ENCODE measurements at regions not wholly inside any gene's neighbourhood (a gene's known extent, or its start where the extent isn't known, plus 50 kb on each side); places are given as distances from the start of the nearest gene placed in this dataset.

DNA sequence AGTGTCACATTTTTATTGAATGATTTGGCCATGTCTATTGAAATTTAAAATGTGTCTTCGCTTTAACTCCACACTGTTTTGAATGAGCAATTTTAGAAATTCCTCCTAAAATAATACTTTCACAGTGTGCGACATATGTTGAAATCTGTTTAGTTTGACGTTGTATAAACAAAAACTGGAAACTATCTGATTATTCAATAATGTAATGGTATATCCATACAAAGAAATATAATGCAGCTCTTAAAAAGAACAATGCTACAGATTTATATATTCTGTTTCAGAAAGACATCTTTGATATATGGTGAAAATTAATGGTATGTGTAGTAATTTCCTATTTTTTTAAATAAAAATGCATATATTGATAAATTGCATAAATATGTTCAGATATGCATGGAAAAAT is 268.7 kb upstream of the SORL1-AS1 start:
- H3K4me1 Mint-ChIP-seq, result peaks cover 4% of the 10 kb centered on the region
- no peaks in the 10 kb centered on the region for H3K9me3 Mint-ChIP-seq (ENCODE audit: low read depth)
- peaks cover 27% of the 10 kb centered on the region for H3K27me3 Mint-ChIP-seq
- no peak overlapping the region for H3K4me3 Mint-ChIP-seq
- H3K27ac Mint-ChIP-seq, result no peak overlapping the region
- DNase-seq (no peak), ATAC-seq (no peak)
- no peaks in the 10 kb centered on the region for H3K36me3 Mint-ChIP-seq (ENCODE audit: low read depth)
- POLR2A ChIA-PET, result no interaction called here
- intact Hi-C loops (cut with DNase I, micrococcal nuclease), result no loop called here
- CTCF ChIA-PET, result no interaction called here

- Mint-ChIP-seq H3K9me3 (ENCODE audit: low read depth) (no peaks in the 10 kb centered on the region), H3K36me3 (ENCODE audit: low read depth) (no peaks in the 10 kb centered on the region), H3K4me1 (peaks cover 2% of the 10 kb centered on the region), H3K4me3 (no peak overlapping the region), H3K27ac (no peak overlapping the region), H3K27me3 (peaks cover 21% of the 10 kb centered on the region)
- POLR2A ChIA-PET, result no interaction called here
- DNase-seq, result no peak
- CTCF ChIA-PET, result interaction anchor here (0.8 kb wide), 1 partner anchor 789 kb away, joined by 3 read pairs; no protein-coding TSS in a partner anchor
- intact Hi-C loops (cut with DNase I, micrococcal nuclease), result no loop called here
- ATAC-seq, result no peak
These were observed 264.5 kb upstream of the SORL1-AS1 start for GRCh38 chr11:121717296-121717695.

DNA sequence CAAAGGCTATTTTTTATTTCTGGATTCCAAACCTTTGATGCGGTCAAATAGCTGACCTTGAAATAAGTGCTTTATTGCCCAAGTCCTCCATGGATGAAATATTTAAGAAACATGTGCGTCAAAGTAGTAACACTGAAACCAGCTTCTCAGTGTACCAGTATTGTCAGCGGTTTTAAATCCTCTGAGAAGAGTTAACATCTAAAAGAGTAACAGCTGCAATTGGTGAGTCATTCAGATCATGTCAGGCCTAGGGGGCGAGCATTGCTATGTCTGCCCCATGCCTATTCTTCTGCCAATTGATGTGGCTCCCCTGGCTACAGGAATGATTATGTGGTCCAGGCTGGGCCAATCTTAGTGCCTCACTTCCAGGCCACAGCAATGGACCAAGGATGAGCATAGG is 263.3 kb upstream of the SORL1-AS1 start:
- DNase-seq (no peak), ATAC-seq (no peak)
- no peaks in the 10 kb centered on the region for H3K36me3 Mint-ChIP-seq (ENCODE audit: low read depth)
- CTCF ChIA-PET, result no interaction called here
- no peak overlapping the region for H3K4me3 Mint-ChIP-seq
- intact Hi-C loops (cut with DNase I, micrococcal nuclease), result no loop called here
- POLR2A ChIA-PET, result no interaction called here
- H3K4me1 Mint-ChIP-seq, result no peaks in the 10 kb centered on the region
- peaks cover 21% of the 10 kb centered on the region for H3K27me3 Mint-ChIP-seq
- H3K27ac Mint-ChIP-seq, result no peak overlapping the region
- H3K9me3 Mint-ChIP-seq (ENCODE audit: low read depth), result no peaks in the 10 kb centered on the region

- H3K4me3 Mint-ChIP-seq, result no peak overlapping the region
- no peaks in the 10 kb centered on the region for H3K9me3 Mint-ChIP-seq (ENCODE audit: low read depth)
- POLR2A ChIA-PET, result no interaction called here
- no peaks in the 10 kb centered on the region for H3K36me3 Mint-ChIP-seq (ENCODE audit: low read depth)
- intact Hi-C loops (cut with DNase I, micrococcal nuclease), result no loop called here
- H3K27ac Mint-ChIP-seq, result no peak overlapping the region
- ATAC-seq (no peak), DNase-seq (no peak)
- CTCF ChIA-PET, result no interaction called here
- H3K27me3 Mint-ChIP-seq, result peaks cover 17% of the 10 kb centered on the region
- H3K4me1 Mint-ChIP-seq, result no peaks in the 10 kb centered on the region
These were observed 262.6 kb upstream of the SORL1-AS1 start for GRCh38 chr11:121715405-121715804.

DNA sequence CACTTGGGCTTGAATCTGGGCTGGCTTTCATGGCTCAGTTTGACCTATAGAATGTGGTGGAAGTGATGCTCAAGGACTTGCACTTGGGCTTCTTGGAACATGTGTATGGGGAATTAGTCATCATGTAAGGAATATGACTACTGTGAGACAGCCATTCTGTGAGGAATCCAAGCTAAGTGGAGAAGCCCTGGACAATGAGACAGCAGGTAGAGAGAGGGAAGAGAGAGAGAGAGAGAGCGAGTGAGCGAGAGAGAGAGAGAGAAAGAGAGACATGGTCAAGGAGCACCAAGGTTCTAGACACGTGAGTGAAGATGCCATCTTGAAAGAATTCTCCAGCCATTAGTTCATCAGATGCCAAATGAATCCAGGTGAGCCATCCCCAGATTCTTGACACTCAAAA is 261.6 kb upstream of the SORL1-AS1 start:
- POLR2A ChIA-PET, result no interaction called here

DNA sequence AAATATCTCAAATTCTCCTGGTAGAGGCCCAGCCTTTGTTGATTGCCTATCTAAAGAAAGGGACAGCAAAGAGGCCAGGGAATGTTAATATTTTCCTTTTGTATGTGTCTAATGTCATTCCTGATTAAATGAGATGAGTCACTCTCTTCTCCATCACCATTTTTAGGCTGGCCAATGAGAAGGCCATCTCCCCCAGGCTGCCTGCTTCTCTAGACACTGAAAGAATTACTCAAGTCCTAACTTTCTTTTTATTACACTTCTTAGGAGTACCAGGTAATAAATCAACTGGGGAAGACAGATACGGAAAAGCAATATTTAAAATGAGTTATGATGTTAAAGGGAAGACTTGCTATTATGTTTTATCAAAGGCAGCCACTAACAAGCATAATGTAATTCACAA is 259.2 kb upstream of the SORL1-AS1 start:
- ATAC-seq (no peak), DNase-seq (no peak)
- intact Hi-C loops (cut with DNase I, micrococcal nuclease), result no loop called here
- no peak overlapping the region for H3K27ac Mint-ChIP-seq
- no peaks in the 10 kb centered on the region for H3K4me1 Mint-ChIP-seq
- ChIA-PET POLR2A (no interaction called here), CTCF (interaction anchor here (0.6 kb wide), 1 partner anchor 797 kb away, joined by 3 read pairs; no protein-coding TSS in a partner anchor)
- H3K27me3 Mint-ChIP-seq, result peaks cover 4% of the 10 kb centered on the region
- H3K36me3 Mint-ChIP-seq (ENCODE audit: low read depth), result no peaks in the 10 kb centered on the region
- no peaks in the 10 kb centered on the region for H3K9me3 Mint-ChIP-seq (ENCODE audit: low read depth)
- no peak overlapping the region for H3K4me3 Mint-ChIP-seq

More for the DNA sequence above, 261.6 kb upstream of the SORL1-AS1 start:
- intact Hi-C loops (cut with DNase I, micrococcal nuclease), result no loop called here
- no peak overlapping the region for H3K4me3 Mint-ChIP-seq
- no peak for DNase-seq
- H3K36me3 Mint-ChIP-seq (ENCODE audit: low read depth), result no peaks in the 10 kb centered on the region
- H3K9me3 Mint-ChIP-seq (ENCODE audit: low read depth), result no peaks in the 10 kb centered on the region
- ATAC-seq, result no peak
- no peak overlapping the region for H3K27ac Mint-ChIP-seq
- H3K27me3 Mint-ChIP-seq, result peaks cover 8% of the 10 kb centered on the region
- no peaks in the 10 kb centered on the region for H3K4me1 Mint-ChIP-seq
- CTCF ChIA-PET, result no interaction called here

DNA sequence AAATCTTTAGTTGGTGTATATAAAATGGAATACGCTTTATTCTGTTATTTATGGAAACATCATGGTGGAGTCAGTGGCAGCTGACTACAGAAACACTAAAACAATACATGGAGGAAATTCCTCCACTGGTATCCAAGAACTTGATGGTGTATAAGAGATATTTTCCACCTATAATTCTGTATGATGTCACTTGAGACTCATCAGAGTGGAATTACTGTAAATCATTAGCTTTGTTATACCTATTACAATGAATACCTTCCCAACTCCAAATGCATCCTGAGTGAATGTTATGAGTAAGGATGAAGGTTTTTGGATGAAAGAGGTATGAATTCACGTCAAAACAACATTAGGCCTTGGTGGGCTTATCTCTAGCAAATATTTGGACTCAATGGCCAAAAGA is 258.5 kb upstream of the SORL1-AS1 start:
- peaks cover 4% of the 10 kb centered on the region for H3K27me3 Mint-ChIP-seq
- ChIA-PET CTCF (no interaction called here), POLR2A (no interaction called here)
- DNase-seq (no peak), ATAC-seq (no peak)
- H3K27ac Mint-ChIP-seq, result no peak overlapping the region
- H3K36me3 Mint-ChIP-seq (ENCODE audit: low read depth), result no peaks in the 10 kb centered on the region
- intact Hi-C loops (cut with DNase I, micrococcal nuclease), result no loop called here
- no peaks in the 10 kb centered on the region for H3K9me3 Mint-ChIP-seq (ENCODE audit: low read depth)
- H3K4me1 Mint-ChIP-seq, result no peaks in the 10 kb centered on the region
- no peak overlapping the region for H3K4me3 Mint-ChIP-seq

DNA sequence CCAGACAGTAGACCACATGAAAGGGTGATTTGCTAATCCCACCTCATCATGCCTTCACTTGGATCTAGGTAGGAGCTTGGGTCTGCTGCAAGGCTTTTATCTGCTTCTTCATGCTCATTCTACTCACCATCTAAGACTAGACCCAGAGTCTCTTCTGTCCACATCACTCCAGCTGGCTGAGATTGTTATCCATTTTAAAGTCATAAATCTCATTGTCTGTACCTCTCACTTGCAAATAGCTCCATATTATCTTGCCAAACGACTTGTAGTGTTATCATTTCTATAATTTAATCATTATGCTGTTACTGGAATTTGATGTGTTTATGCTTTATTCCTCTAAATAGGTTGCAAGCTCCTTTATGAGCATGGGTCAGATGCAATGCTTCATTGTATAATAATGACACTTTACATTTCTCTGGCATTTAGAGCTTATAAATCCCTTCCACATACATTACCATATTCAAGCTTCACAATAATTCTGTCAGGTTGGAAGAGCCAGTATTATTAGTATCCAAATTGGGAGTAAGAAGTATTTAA is 254.2 kb upstream of the SORL1-AS1 start:
- peaks cover 3% of the 10 kb centered on the region for H3K27me3 Mint-ChIP-seq
- ATAC-seq (no peak), DNase-seq (no peak)
- no peaks in the 10 kb centered on the region for H3K4me1 Mint-ChIP-seq
- CTCF ChIA-PET, result interaction anchor here (0.8 to 0.9 kb wide), 2 partner anchors 23 to 52 kb away, joined by 3 to 5 read pairs; no protein-coding TSS in a partner anchor
- POLR2A ChIA-PET, result no interaction called here
- no peak overlapping the region for H3K4me3 Mint-ChIP-seq
- H3K36me3 Mint-ChIP-seq (ENCODE audit: low read depth), result no peaks in the 10 kb centered on the region
- intact Hi-C loops (cut with DNase I, micrococcal nuclease), result no loop called here
- no peak overlapping the region for H3K27ac Mint-ChIP-seq
- no peaks in the 10 kb centered on the region for H3K9me3 Mint-ChIP-seq (ENCODE audit: low read depth)

DNA sequence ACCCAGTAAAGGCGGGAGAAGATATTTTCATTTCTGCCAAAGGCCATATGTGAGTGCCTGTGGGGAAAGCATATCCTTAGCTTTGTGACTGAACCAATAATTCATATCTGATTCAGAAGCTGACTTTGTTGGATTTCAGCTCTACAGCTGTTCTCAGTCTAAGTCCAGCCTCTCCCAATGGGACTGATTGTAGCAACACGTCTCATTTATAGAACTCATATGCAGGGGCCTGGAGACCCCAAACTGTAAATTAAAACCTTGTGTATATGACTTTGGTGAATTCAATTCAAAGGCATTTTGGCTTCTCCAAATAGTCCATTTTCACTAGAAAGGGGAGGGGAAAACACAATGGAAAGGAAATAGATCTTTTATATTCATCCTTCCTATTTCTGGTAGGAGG is 250.4 kb upstream of the SORL1-AS1 start:
- ATAC-seq (no peak), DNase-seq (no peak)
- H3K27ac Mint-ChIP-seq, result no peak overlapping the region
- H3K4me3 Mint-ChIP-seq, result no peak overlapping the region
- ChIA-PET CTCF (no interaction called here), POLR2A (no interaction called here)
- no peaks in the 10 kb centered on the region for H3K36me3 Mint-ChIP-seq (ENCODE audit: low read depth)
- intact Hi-C loops (cut with DNase I, micrococcal nuclease), result no loop called here
- H3K4me1 Mint-ChIP-seq, result no peaks in the 10 kb centered on the region
- peaks cover 2% of the 10 kb centered on the region for H3K27me3 Mint-ChIP-seq
- H3K9me3 Mint-ChIP-seq (ENCODE audit: low read depth), result no peaks in the 10 kb centered on the region

DNA sequence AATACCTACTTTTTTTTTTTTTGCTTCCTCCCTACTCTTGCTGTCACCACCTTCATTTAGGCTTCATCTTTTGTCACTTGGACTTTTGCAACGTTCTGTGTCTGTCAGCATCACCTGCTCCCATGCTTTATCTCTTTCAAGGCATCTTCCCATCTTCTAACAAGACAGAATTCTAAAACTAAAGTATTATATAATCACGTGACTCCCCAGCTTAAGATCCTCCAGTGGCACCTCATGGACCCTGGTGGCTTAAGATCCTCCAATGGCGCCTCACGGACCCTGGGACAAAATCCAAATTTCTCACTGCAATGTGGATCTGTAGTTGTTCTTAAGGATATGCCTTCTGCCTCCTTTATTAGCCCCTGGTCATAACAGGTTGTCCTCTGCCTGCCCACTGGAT is 248.2 kb upstream of the SORL1-AS1 start:
- DNase-seq, result no peak
- H3K9me3 Mint-ChIP-seq (ENCODE audit: low read depth), result no peaks in the 10 kb centered on the region
- no peak for ATAC-seq
- no peaks in the 10 kb centered on the region for H3K36me3 Mint-ChIP-seq (ENCODE audit: low read depth)
- no peaks in the 10 kb centered on the region for H3K4me1 Mint-ChIP-seq
- no peak overlapping the region for H3K27ac Mint-ChIP-seq
- intact Hi-C loops (cut with DNase I, micrococcal nuclease), result no loop called here
- POLR2A ChIA-PET, result no interaction called here
- peaks cover 5% of the 10 kb centered on the region for H3K27me3 Mint-ChIP-seq
- CTCF ChIA-PET, result no interaction called here
- H3K4me3 Mint-ChIP-seq, result no peak overlapping the region

DNA sequence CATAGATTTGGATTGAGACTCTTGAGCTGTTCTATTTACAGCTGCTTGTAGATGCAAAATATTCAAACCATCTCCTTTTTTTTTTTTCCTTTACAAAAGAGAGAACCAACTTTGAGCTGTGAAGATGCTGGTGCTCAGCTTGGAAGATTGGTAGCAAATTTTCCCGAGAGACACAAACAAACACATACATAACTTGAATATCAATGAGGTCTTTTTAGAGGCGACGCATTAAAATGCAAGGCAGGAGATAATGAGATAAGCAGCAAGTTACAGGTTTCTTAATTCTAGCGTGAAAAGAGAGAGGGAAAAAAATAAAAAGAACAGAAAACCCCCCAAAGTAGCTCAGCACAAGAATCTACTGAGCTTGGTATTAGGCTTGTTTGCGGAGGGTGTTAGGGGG is 247.0 kb upstream of the SORL1-AS1 start:
- H3K4me1 Mint-ChIP-seq, result no peaks in the 10 kb centered on the region
- no peak overlapping the region for H3K4me3 Mint-ChIP-seq
- H3K36me3 Mint-ChIP-seq (ENCODE audit: low read depth), result no peaks in the 10 kb centered on the region
- intact Hi-C loops (cut with DNase I, micrococcal nuclease), result no loop called here
- CTCF ChIA-PET, result interaction anchor here (0.7 to 0.8 kb wide), 3 partner anchors 8 to 506 kb away, joined by 3 to 4 read pairs (median 3); no protein-coding TSS in a partner anchor
- ATAC-seq (no peak), DNase-seq (no peak)
- POLR2A ChIA-PET, result no interaction called here
- H3K27me3 Mint-ChIP-seq, result peaks cover 7% of the 10 kb centered on the region
- no peaks in the 10 kb centered on the region for H3K9me3 Mint-ChIP-seq (ENCODE audit: low read depth)
- H3K27ac Mint-ChIP-seq, result no peak overlapping the region

- intact Hi-C loops (cut with DNase I, micrococcal nuclease), result no loop called here
- no peak overlapping the region for H3K27ac Mint-ChIP-seq
- ATAC-seq (no peak), DNase-seq (no peak)
- peaks cover 7% of the 10 kb centered on the region for H3K27me3 Mint-ChIP-seq
- H3K4me3 Mint-ChIP-seq, result no peak overlapping the region
- ChIA-PET CTCF (interaction anchor here (0.5 to 0.6 kb wide), 2 partner anchors 396 to 1320 kb away, joined by 3 read pairs; no protein-coding TSS in a partner anchor), POLR2A (no interaction called here)
- H3K36me3 Mint-ChIP-seq (ENCODE audit: low read depth), result no peaks in the 10 kb centered on the region
- H3K9me3 Mint-ChIP-seq (ENCODE audit: low read depth), result no peaks in the 10 kb centered on the region
- no peaks in the 10 kb centered on the region for H3K4me1 Mint-ChIP-seq
These were observed 244.3 kb upstream of the SORL1-AS1 start for GRCh38 chr11:121696931-121697670.

All from activated CD4-positive, alpha-beta T cell treated with anti-CD3 and anti-CD28 coated beads for 36 hours (primary cell).